Spinal cord (tissue), 10 donors: ENCODE measurements at regions not wholly inside any gene's neighbourhood (a gene's known extent, or its start where the extent isn't known, plus 50 kb on each side); places are given as distances from the start of the nearest gene placed in this dataset. TPM values are rescaled to one million over a fixed set of nuclear protein-coding genes. Genes with fewer than 3 reads are reported as not detected.

Experiments used
- DNase-seq, 6 donors: peaks; one replicate each; pipeline versions ENCODE4 v3.0.0 to v3.0.0-alpha.2; 2013 to 2015; ENCODE audit warnings: low spot score in 6 of 6, low read depth in 4 of 6
- H3K27ac ChIP-seq: one replicate; pipeline ENCODE4 v1.5.1; 2013; ENCODE audit warnings: low read depth, low read length, control low read depth
- H3K27me3 ChIP-seq: one replicate; pipeline ENCODE4 v1.6.1; 2013; ENCODE audit warnings: low read length; ENCODE audit not compliant: control insufficient read depth, insufficient read depth
- H3K36me3 ChIP-seq: one replicate; pipeline ENCODE4 v1.6.1; 2013; ENCODE audit warnings: low read length; ENCODE audit not compliant: control insufficient read depth, insufficient read depth
- H3K4me1 ChIP-seq: one replicate; pipeline ENCODE4 v1.6.1; 2013; ENCODE audit warnings: low read length; ENCODE audit not compliant: control insufficient read depth, insufficient read depth
- H3K4me3 ChIP-seq: one replicate; pipeline ENCODE4 v1.5.1; 2013; ENCODE audit warnings: low read depth, low read length, control low read depth
- H3K9me3 ChIP-seq: one replicate; pipeline ENCODE4 v1.6.1; 2013; ENCODE audit warnings: low read length; ENCODE audit not compliant: control insufficient read depth, insufficient read depth
- WGBS: methylation state at CpG from one replicate; pipeline ENCODE4 v1.1.5; 2013; ENCODE audit warnings: missing lambda C conversion rate; ENCODE audit not compliant: insufficient coverage; 5-methylcytosine and 5-hydroxymethylcytosine counted together
- small RNA-seq: library from RNA; depleted of rRNA; stranded (forward); fragments of <200 nt; gene quantifications from one replicate; pipeline ENCODE3, GENCODE V24; 2014; ENCODE audit warnings: low replicate concordance
- donor health status: healthy.

DNA sequence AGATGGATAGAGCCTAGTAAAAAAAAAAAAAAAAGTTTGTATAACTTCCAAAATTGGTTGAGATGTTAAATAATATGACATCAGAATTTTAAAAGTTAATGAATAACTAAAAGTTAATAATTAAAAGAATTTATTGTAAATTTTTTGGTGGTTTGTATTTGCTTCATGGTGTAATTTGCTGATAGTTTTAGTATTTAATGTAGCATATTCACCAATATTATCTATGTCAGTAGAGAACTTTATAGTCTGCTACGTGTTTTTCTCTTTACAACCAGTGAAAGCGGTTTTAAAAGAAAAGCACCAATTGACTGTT lies 51.8 kb upstream of the STEAP4 start:
- Histone ChIP-seq H3K4me1 (no peaks in the 10 kb centered on the region), H3K4me3 (no peak overlapping the region), H3K9me3 (no peaks in the 10 kb centered on the region), H3K27ac (no peak overlapping the region), H3K27me3 (no peaks in the 10 kb centered on the region), H3K36me3 (no peaks in the 10 kb centered on the region)
- DNase-seq = no peak
- WGBS = no CpG with 5 or more reads among the region's 2 CpGs

DNA sequence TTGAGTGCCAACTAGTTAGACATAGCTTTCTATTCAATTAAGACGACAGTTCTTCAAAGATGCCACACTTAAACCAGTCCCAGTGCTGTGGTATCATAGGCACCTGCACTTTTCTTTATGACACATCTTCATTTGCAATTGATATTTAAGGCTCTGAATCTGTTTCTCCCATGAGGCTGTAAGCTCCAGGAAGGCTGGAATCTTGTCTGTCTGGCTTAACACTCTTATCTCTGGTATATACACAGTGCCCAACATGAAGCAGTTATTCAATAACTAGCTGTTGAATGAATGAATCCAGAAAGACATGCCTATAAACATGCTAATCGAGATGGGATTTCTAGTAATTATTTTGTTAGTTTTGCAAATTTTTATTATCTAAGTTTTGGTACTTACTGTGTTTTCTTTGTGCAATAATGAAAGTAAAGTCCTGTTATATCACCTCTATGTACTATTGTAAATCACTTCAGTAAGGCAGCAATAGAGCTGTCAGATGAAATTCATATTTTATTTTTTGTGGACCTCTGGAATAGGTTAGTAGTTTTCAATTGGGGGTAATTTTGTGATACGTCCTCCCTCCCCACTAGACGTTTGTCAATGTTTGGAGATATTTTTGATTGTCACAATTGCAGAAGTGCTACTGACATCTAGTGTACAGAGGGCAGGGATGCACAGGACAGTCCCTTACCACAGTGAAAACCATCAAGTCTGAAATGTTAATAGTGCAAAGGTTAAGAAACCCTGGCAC lies 51.3 kb upstream of the STEAP4 start:
- H3K4me1 ChIP-seq = no peaks in the 10 kb centered on the region
- H3K27me3 ChIP-seq = no peaks in the 10 kb centered on the region
- H3K4me3 ChIP-seq = no peak overlapping the region
- no peak for DNase-seq
- WGBS = no CpG with 5 or more reads among the region's 4 CpGs
- no peaks in the 10 kb centered on the region for H3K36me3 ChIP-seq
- no peak overlapping the region for H3K27ac ChIP-seq
- no peaks in the 10 kb centered on the region for H3K9me3 ChIP-seq

DNA sequence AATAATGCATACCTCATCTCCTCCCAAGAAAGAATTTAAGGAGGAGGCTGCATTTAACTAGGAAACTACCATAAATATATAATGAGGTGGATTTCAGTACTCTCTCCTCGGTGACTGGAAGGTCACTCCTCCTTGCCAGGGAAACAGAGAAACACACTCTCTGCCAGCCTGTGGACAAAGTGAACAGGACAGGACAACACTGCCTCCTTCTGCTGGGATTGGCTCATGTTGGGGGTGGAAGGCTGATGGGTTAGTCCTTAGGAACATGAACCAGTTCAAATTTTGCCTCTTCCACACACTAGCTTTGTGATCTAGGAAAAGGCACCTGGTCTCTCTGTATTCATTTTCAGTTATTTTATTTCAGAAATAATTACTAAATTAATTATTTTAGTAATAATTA lies 50.6 kb upstream of the STEAP4 start:
- Histone ChIP-seq H3K4me3 (no peak overlapping the region), H3K9me3 (no peaks in the 10 kb centered on the region), H3K27ac (no peak overlapping the region), H3K27me3 (no peaks in the 10 kb centered on the region), H3K4me1 (no peaks in the 10 kb centered on the region), H3K36me3 (no peaks in the 10 kb centered on the region)
- DNase-seq = no peak
- 100% methylated on average over 1 of the region's 1 CpG for WGBS

Small RNA genes lying in the stretch of these regions (small RNA-seq; reads per million reads assigned to genes)
- gene EIF4A1P13 (not detected), gene RF00272 (not detected)
